NCI-H345 (cell line): ENCODE measurements at regions not wholly inside any gene's neighbourhood (a gene's known extent, or its start where the extent isn't known, plus 50 kb on each side); places are given as distances from the start of the nearest gene placed in this dataset.

Experiments
- DNase-seq: peaks from one replicate; lab custom pipeline; 2025; lab: John Stamatoyannopoulos, UW

GRCh38 chr2:239905884-239906654 lies 119.1 kb downstream of the NDUFA10 start:
- DNase-seq, result no peak

- no peak for DNase-seq
Observed at GRCh38 chr2:239905306-239905705, 119.8 kb downstream of the NDUFA10 start.

- DNase-seq, result no peak
Observed at GRCh38 chr2:239904496-239904895, 120.6 kb downstream of the NDUFA10 start.

- no peak for DNase-seq
Observed at GRCh38 chr2:239903803-239904202, 121.3 kb downstream of the NDUFA10 start.

- no peak for DNase-seq
Observed at GRCh38 chr2:239903210-239903609, 121.9 kb downstream of the NDUFA10 start.

GRCh38 chr2:239902749-239903201 lies 122.4 kb downstream of the NDUFA10 start:
- no peak for DNase-seq

- DNase-seq, result no peak
Observed at GRCh38 chr2:239898292-239898925, 126.7 kb downstream of the NDUFA10 start.

GRCh38 chr2:239897596-239898235 lies 127.4 kb downstream of the NDUFA10 start:
- DNase-seq, result no peak

GRCh38 chr2:239896075-239896474 lies 129.1 kb downstream of the NDUFA10 start:
- no peak for DNase-seq

GRCh38 chr2:239895669-239896068 lies 129.5 kb downstream of the NDUFA10 start:
- DNase-seq, result no peak

- DNase-seq, result no peak
Observed at GRCh38 chr2:239895116-239895515, 130.0 kb downstream of the NDUFA10 start.

- DNase-seq, result no peak
Observed at GRCh38 chr2:239894276-239894675, 130.9 kb downstream of the NDUFA10 start.

GRCh38 chr2:239893236-239893515 lies 132.0 kb downstream of the NDUFA10 start:
- no peak for DNase-seq

GRCh38 chr2:239892441-239893235 lies 132.5 kb downstream of the NDUFA10 start:
- no peak for DNase-seq

- no peak for DNase-seq
Observed at GRCh38 chr2:239891698-239892097, 133.4 kb downstream of the NDUFA10 start.

GRCh38 chr2:239890206-239890746 lies 134.9 kb downstream of the NDUFA10 start:
- DNase-seq, result no peak

- no peak for DNase-seq
Observed at GRCh38 chr2:239889641-239890121, 135.5 kb downstream of the NDUFA10 start.

GRCh38 chr2:239887604-239888003 lies 137.5 kb downstream of the NDUFA10 start:
- DNase-seq, result no peak

- no peak for DNase-seq
Observed at GRCh38 chr2:239886781-239887180, 138.4 kb downstream of the NDUFA10 start.

- no peak for DNase-seq
Observed at GRCh38 chr2:239884875-239885274, 140.3 kb downstream of the NDUFA10 start.

GRCh38 chr2:239884051-239884405 lies 141.1 kb downstream of the NDUFA10 start:
- DNase-seq, result no peak
